HEK293T (cell line): ENCODE measurements at regions not wholly inside any gene's neighbourhood (a gene's known extent, or its start where the extent isn't known, plus 50 kb on each side); places are given as distances from the start of the nearest gene placed in this dataset.

Experiments
- ARNT ChIP-seq: fragments of 450-650 bp; IDR thresholded peaks from 2 replicates; pipeline ENCODE4 v1.6.1; 2017; ENCODE audit warnings: mild to moderate bottlenecking
- BHLHE40 ChIP-seq: fragments of 450-650 bp; IDR thresholded peaks from 2 replicates; pipeline ENCODE4 v1.6.1; 2016; ENCODE audit warnings: mild to moderate bottlenecking, moderate library complexity, borderline replicate concordance
- CTBP1 ChIP-seq: fragments of 450-650 bp; IDR thresholded peaks from 2 replicates; pipeline ENCODE4 v1.6.1; 2016; ENCODE audit warnings: borderline replicate concordance
- ELF4 ChIP-seq: fragments of 450-650 bp; IDR thresholded peaks from 2 replicates; pipeline ENCODE4 v1.6.1; 2017; ENCODE audit warnings: antibody characterized with exemption
- FOXA1 ChIP-seq: fragments of 450-650 bp; IDR thresholded peaks from 2 replicates; pipeline ENCODE4 v1.6.1; 2016; ENCODE audit warnings: mild to moderate bottlenecking
- FOXK2 ChIP-seq: fragments of 450-650 bp; IDR thresholded peaks from 2 replicates; pipeline ENCODE4 v1.6.1; 2016; ENCODE audit warnings: mild to moderate bottlenecking
- FOXM1 ChIP-seq: fragments of 450-650 bp; IDR thresholded peaks from 2 replicates; pipeline ENCODE4 v1.6.1; 2017; ENCODE audit warnings: mild to moderate bottlenecking, borderline replicate concordance
- HDGF ChIP-seq: fragments of 450-650 bp; IDR thresholded peaks from 2 replicates; pipeline ENCODE4 v1.6.1; 2017; ENCODE audit warnings: antibody characterized with exemption, borderline replicate concordance
- L3MBTL2 ChIP-seq: fragments of 450-650 bp; conservative IDR thresholded peaks from 2 replicates; pipeline ENCODE4 v1.6.1; 2016; ENCODE audit warnings: mild to moderate bottlenecking
- LEF1 ChIP-seq: fragments of 450-650 bp; IDR thresholded peaks from 2 replicates; pipeline ENCODE4 v1.6.1; 2017; ENCODE audit warnings: mild to moderate bottlenecking, borderline replicate concordance
- PKNOX1 ChIP-seq: fragments of 450-650 bp; IDR thresholded peaks from 2 replicates; pipeline ENCODE4 v1.6.1; 2016
- SP1 ChIP-seq: fragments of 450-650 bp; IDR thresholded peaks from 2 replicates; pipeline ENCODE4 v1.6.1; 2017
- ZNF384 ChIP-seq: fragments of 450-650 bp; IDR thresholded peaks from 2 replicates; pipeline ENCODE4 v1.6.1; 2016

DNA sequence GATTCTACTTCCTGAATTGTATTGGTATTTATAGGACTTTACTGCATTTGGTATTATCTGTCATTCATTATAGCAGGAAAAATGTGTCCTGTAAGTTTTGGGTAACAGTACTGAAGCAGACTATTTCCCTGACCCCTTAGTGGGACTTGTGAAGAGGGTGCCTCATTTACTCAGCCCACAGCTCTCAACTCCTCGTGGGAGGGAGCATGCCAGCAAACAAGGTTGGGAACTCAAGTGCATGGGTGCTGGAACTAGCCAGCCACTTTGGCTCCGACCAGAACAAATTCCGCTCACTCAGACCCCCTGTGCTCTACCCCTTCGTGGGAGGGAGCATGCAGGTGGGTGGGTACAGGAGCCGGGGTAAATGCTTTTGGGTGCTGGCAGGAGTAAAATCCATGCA lies 1773.5 kb upstream of the WWC1 start:
- TF ChIP-seq FOXA1 (no peak), HDGF (no peak), ARNT (no peak), ELF4 (no peak), FOXM1 (no peak), FOXK2 (no peak), LEF1 (no peak), PKNOX1 (no peak), L3MBTL2 (no peak), BHLHE40 (no peak), SP1 (no peak), CTBP1 (no peak), ZNF384 (no peak)
